ENCODE measurements at regions not wholly inside any gene's neighbourhood (a gene's known extent, or its start where the extent isn't known, plus 50 kb on each side); places are given as distances from the start of the nearest gene placed in this dataset.

DNA sequence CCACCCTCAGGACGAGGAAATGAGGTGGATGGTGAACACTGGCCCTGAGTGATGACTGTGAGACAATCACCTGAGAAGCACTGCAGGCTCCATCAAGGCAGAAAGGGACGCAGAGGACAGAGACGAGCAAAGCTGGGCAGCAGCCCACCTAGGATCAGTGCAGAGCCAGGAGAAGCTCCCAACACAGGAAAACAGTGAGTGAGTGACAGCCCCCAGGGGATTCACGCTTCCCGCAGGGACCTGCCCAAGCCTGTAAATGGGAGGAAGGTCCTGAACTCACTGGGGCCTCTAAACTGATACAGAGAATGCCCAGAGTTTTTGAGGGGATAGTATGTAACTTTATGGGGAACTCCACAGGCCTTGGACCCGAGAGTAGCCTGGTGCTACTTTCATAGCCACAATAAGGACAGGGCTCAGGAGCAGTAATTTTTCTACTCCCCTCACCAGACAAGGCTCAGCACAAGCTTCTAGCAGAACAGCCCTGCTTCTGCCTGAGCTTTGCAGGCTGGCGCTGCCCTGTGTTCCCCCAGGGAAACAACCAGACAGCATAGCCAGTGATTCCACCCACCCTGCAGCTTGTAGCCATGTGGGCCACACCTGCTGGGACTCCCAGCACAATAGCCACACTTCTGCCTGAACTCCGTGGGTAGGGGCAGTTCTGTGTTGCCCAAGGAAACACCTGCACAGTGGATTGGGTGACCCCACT is 708.4 kb downstream of the POM121L12 start:
- Mint-ChIP-seq H3K4me1 (no peaks in the 10 kb centered on the region), H3K4me3 (no peak overlapping the region), H3K27me3 (ENCODE audit: low read depth in 2 of 2) (no peaks in the 10 kb centered on the region), H3K9me3 (peaks cover 27 to 31% of the 10 kb centered on the region in 2 donors), H3K27ac (no peak overlapping the region), H3K36me3 (peaks cover 36% of the 10 kb centered on the region)
- ATAC-seq (no peak), DNase-seq (no peak)
- no peaks in the 10 kb centered on the region for H3K27me3 ChIP-seq (ENCODE audit: control insufficient read depth, insufficient read depth, low read length)
- peaks cover 26% of the 10 kb centered on the region for H3K9me3 ChIP-seq (ENCODE audit: control insufficient read depth, insufficient read depth, low read length)
- TF ChIP-seq, protein P1, sequence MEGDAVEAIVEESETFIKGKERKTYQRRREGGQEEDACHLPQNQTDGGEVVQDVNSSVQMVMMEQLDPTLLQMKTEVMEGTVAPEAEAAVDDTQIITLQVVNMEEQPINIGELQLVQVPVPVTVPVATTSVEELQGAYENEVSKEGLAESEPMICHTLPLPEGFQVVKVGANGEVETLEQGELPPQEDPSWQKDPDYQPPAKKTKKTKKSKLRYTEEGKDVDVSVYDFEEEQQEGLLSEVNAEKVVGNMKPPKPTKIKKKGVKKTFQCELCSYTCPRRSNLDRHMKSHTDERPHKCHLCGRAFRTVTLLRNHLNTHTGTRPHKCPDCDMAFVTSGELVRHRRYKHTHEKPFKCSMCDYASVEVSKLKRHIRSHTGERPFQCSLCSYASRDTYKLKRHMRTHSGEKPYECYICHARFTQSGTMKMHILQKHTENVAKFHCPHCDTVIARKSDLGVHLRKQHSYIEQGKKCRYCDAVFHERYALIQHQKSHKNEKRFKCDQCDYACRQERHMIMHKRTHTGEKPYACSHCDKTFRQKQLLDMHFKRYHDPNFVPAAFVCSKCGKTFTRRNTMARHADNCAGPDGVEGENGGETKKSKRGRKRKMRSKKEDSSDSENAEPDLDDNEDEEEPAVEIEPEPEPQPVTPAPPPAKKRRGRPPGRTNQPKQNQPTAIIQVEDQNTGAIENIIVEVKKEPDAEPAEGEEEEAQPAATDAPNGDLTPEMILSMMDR (IDR thresholded peaks at IDR 0.05) = no peak
- 77% methylated on average over 8 of the region's 8 CpGs for WGBS (ENCODE audit: insufficient coverage)
- intact Hi-C loops (cut with micrococcal nuclease) = no loop called here
- H3K27ac ChIP-seq (ENCODE audit: low read length) = no peak overlapping the region
- H3K4me3 ChIP-seq (ENCODE audit: low read length) = no peak overlapping the region
- H3K4me1 ChIP-seq (ENCODE audit: control insufficient read depth, insufficient read depth, low read length) = no peaks in the 10 kb centered on the region
- no peaks in the 10 kb centered on the region for H3K36me3 ChIP-seq (ENCODE audit: control insufficient read depth, insufficient read depth, low read length)

DNA sequence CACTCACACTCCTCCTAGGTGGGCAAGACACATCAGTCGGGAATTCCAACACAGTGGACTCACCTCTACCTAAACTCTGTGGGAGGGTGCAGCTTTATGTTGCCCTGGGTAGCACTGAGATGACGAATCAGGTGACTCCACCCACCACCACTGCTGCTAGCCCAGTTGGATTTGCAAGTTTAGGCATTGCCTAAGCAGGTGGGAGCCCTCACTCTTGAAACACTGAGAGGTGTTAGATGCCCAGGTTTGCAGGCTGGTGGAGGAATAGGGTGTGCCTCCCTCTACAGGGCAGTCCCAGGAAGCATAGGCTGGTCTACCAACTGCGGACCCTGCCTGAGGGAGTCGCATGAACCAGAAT is 708.9 kb downstream of the POM121L12 start:
- ATAC-seq (no peak), DNase-seq (no peak)
- Mint-ChIP-seq H3K4me3 (no peak overlapping the region), H3K36me3 (peaks cover 36% of the 10 kb centered on the region), H3K4me1 (no peaks in the 10 kb centered on the region), H3K27me3 (ENCODE audit: low read depth in 2 of 2) (no peaks in the 10 kb centered on the region), H3K27ac (no peak overlapping the region), H3K9me3 (peaks cover 29 to 30% of the 10 kb centered on the region in 2 donors)
- Histone ChIP-seq H3K36me3 (ENCODE audit: control insufficient read depth, insufficient read depth, low read length) (no peaks in the 10 kb centered on the region), H3K27me3 (ENCODE audit: control insufficient read depth, insufficient read depth, low read length) (no peaks in the 10 kb centered on the region), H3K4me3 (ENCODE audit: low read length) (no peak overlapping the region), H3K27ac (ENCODE audit: low read length) (no peak overlapping the region), H3K9me3 (ENCODE audit: control insufficient read depth, insufficient read depth, low read length) (peaks cover 26% of the 10 kb centered on the region), H3K4me1 (ENCODE audit: control insufficient read depth, insufficient read depth, low read length) (no peaks in the 10 kb centered on the region)
- TF ChIP-seq, protein P1 (IDR thresholded peaks at IDR 0.05) = no peak
- intact Hi-C loops (cut with micrococcal nuclease) = no loop called here
- WGBS (ENCODE audit: insufficient coverage) = 90% methylated on average over 4 of the region's 4 CpGs

DNA sequence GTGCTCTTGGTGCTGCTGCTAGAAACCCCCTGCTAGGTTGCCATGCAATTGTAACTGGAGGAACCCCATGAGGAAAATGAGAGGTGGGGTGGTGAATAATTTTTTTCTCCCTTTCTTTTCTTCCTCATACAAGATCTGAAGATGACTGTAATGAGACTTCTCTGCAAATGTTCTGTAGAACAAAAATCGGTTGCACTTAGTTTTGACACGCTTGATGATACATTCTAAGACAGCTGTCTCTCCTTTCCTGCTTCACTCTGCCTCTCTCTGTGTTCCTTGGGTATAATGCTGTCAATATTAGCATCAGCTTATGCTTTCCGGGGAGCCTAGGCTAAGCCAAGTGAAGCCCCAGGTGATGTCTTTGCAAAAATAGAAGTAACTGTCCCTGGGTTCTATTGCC is 721.5 kb downstream of the POM121L12 start:
- TF ChIP-seq, protein P1 (IDR thresholded peaks at IDR 0.05) = no peak
- intact Hi-C loops (cut with micrococcal nuclease) = no loop called here
- Histone ChIP-seq H3K27ac (ENCODE audit: low read length) (no peak overlapping the region), H3K27me3 (ENCODE audit: control insufficient read depth, insufficient read depth, low read length) (no peaks in the 10 kb centered on the region), H3K9me3 (ENCODE audit: control insufficient read depth, insufficient read depth, low read length) (no peaks in the 10 kb centered on the region), H3K4me1 (ENCODE audit: control insufficient read depth, insufficient read depth, low read length) (no peaks in the 10 kb centered on the region), H3K4me3 (ENCODE audit: low read length) (no peak overlapping the region), H3K36me3 (ENCODE audit: control insufficient read depth, insufficient read depth, low read length) (no peaks in the 10 kb centered on the region)
- ATAC-seq (no peak), DNase-seq (no peak)
- no peaks in the 10 kb centered on the region for H3K4me1 Mint-ChIP-seq
- no peaks in the 10 kb centered on the region for H3K27me3 Mint-ChIP-seq (ENCODE audit: low read depth in 2 of 2)
- WGBS (ENCODE audit: insufficient coverage) = 84% methylated on average over 3 of the region's 3 CpGs
- H3K4me3 Mint-ChIP-seq = no peak overlapping the region
- H3K27ac Mint-ChIP-seq = no peak overlapping the region
- H3K9me3 Mint-ChIP-seq = peaks cover 11 to 20% of the 10 kb centered on the region in 2 donors
- peaks cover 21% of the 10 kb centered on the region for H3K36me3 Mint-ChIP-seq

DNA sequence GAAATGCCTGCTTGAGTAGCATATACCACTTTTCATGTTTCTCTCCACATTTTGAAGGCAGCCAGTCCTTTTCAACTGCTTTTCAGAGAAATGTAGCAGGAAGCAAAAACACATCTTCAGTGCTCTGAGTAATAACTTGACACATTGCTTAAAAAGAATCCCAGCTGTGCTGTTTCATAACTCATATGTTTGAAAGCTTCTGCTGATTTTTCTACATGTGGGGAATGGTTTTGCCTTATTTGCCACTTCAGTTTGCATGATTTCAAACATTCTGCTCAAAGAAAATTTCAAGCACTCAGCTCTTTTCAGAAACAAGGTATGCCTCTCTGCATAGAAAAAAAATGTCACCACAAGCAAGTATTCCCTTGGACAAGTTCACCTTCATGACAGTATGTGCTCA is 732.8 kb downstream of the POM121L12 start:
- Histone ChIP-seq H3K27me3 (ENCODE audit: control insufficient read depth, insufficient read depth, low read length) (no peaks in the 10 kb centered on the region), H3K4me3 (ENCODE audit: low read length) (no peak overlapping the region), H3K27ac (ENCODE audit: low read length) (no peak overlapping the region), H3K9me3 (ENCODE audit: control insufficient read depth, insufficient read depth, low read length) (peaks cover 13% of the 10 kb centered on the region), H3K36me3 (ENCODE audit: control insufficient read depth, insufficient read depth, low read length) (no peaks in the 10 kb centered on the region), H3K4me1 (ENCODE audit: control insufficient read depth, insufficient read depth, low read length) (no peaks in the 10 kb centered on the region)
- DNase-seq = no peak
- intact Hi-C loops (cut with micrococcal nuclease) = no loop called here
- H3K4me3 Mint-ChIP-seq = no peak overlapping the region
- H3K27me3 Mint-ChIP-seq (ENCODE audit: low read depth in 2 of 2) = no peaks in the 10 kb centered on the region
- no peaks in the 10 kb centered on the region for H3K4me1 Mint-ChIP-seq
- H3K27ac Mint-ChIP-seq = no peak overlapping the region
- peaks cover 30% of the 10 kb centered on the region for H3K36me3 Mint-ChIP-seq
- TF ChIP-seq, protein P1 (IDR thresholded peaks at IDR 0.05) = no peak
- H3K9me3 Mint-ChIP-seq = peaks cover 23 to 33% of the 10 kb centered on the region in 2 donors
- no peak for ATAC-seq

Measured in natural killer cell (primary cell).